GM21717 (cell line): ENCODE measurements at regions not wholly inside any gene's neighbourhood (a gene's known extent, or its start where the extent isn't known, plus 50 kb on each side); places are given as distances from the start of the nearest gene placed in this dataset.

Experiments
- ATAC-seq: cut with Tn5 transposase; IDR thresholded peaks from one replicate; pipeline ENCODE4 v1.9.1; 2021; ENCODE audit warnings: mild to moderate bottlenecking, moderate library complexity; ENCODE audit not compliant: unreplicated experiment

GRCh38 chr2:221050020-221050795 is 521.9 kb downstream of the EPHA4 start:
- peak; percentile 51 for ATAC-seq

GRCh38 chr2:221051162-221051561 is 520.9 kb downstream of the EPHA4 start:
- no peak for ATAC-seq

- no peak for ATAC-seq
These were observed 511.7 kb downstream of the EPHA4 start for GRCh38 chr2:221060376-221060775.

DNA sequence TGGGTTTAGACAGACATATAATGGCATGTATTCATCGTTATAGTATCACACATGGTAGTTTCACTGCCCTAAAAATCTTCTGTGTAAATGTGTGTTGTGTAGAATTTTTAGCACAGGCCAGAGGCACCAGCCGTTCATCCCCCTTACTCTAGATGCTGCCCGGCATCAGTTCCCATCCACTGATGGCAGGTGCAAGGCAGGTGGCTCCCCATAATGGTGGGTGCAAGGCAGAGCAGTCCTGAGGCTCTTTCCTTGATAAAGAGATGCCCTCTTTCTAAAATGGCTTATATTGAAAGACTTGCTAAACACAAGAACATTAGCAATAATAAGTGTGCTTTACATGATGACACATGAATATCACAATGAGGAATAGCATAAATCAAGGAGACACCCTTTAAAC is 508.5 kb downstream of the EPHA4 start:
- no peak for ATAC-seq

DNA sequence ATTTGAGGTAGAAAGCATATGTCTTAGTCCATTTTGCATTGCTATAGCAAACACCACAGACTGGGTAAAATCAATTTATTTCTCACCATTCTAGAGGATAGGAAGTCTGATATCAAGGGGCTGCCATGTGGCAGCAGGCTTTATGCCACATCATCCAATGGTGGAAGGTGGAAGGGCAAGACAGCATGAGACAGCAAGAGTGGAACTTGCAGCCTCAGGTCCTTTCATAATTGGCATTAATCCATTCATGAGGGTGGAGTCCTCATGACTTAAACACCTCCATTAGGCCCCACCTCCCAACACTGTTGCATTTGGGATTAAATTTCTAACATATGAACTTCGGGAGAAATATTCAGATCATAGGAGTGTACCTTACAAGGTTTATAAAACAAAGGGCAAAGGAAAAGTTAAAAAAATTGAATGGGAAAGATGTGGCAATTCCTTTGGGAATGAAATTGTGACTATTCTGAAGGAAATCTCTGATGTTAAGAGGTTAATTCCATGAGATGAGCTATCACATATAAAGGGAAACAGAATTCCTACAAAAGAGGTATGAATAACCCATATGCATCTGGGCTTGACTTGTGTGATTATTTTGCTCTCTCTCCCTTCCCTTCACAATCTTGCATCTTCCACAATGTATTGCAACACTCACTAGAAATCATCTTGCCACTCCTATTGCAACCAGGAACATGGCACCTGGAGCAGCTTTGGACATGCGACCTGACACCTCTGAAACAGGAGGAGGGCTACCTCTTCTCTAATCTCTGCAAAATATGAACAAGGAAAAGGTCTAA is 507.8 kb downstream of the EPHA4 start:
- ATAC-seq = no peak

- ATAC-seq = no peak
These were observed 507.2 kb downstream of the EPHA4 start for GRCh38 chr2:221064880-221065279.

DNA sequence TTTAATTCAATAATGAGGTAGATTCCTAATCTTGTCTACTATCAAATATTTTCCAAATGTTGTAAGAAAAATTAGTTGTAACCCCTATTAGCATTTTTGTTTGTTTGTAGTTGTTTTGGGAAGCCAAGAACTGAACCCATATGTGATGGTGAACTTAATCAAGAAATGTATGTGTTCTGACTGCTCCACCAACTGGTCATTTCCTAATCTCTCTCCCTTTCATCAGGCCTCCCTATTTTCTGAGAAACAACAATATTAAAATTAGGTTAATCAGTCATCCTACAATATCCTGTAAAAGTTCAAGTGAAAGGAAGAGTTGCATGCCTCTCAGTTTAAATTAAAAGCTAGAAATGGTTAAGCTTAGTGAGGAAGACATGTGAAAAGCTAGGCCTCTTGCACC is 504.0 kb downstream of the EPHA4 start:
- ATAC-seq = no peak

- no peak for ATAC-seq
These were observed 502.0 kb downstream of the EPHA4 start for GRCh38 chr2:221070106-221070505.

- ATAC-seq = no peak
These were observed 498.6 kb downstream of the EPHA4 start for GRCh38 chr2:221073326-221074049.

DNA sequence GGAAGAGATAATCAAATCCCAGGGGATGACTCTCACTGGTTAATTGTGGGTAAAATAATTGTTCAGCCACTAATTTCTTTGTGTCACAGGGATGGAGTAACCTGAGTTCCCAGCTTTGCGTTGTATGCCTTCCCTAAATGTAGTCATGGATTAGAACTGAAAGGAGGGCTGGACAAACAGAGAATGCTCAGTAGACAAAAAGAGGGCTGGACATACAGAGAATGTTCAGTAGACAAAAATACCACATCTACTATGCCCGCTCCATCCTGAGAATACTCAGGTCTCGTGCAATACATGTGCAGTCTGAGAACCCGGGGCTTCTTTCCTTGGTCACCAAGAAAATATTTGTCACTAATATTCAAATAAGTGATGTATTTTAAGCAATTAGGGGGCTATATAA is 497.9 kb downstream of the EPHA4 start:
- ATAC-seq = no peak

- ATAC-seq = no peak
These were observed 496.9 kb downstream of the EPHA4 start for GRCh38 chr2:221075203-221075602.

DNA sequence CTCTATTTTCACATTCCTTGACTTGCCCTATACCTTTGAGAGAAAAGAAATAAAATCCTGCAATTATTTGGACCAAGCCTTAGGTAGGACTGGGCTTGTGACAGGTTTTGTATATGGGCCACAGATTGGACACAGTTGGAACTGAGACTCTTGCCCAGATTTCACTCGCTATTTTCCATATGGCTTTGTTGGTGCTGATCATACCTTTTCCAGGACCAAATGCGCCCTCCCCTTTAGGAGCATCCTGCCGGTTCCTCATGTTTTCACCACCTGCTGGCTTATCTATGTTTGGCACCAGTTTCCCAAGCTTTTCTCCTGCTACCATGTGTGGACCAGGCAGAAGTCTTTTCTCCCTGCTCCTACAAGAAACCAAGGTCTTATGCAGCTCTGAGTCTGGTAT is 494.9 kb downstream of the EPHA4 start:
- ATAC-seq = no peak

- ATAC-seq = no peak
These were observed 494.3 kb downstream of the EPHA4 start for GRCh38 chr2:221077799-221078198.

- no peak for ATAC-seq
These were observed 486.7 kb downstream of the EPHA4 start for GRCh38 chr2:221085341-221085900.

GRCh38 chr2:221085936-221086335 is 486.2 kb downstream of the EPHA4 start:
- no peak for ATAC-seq

DNA sequence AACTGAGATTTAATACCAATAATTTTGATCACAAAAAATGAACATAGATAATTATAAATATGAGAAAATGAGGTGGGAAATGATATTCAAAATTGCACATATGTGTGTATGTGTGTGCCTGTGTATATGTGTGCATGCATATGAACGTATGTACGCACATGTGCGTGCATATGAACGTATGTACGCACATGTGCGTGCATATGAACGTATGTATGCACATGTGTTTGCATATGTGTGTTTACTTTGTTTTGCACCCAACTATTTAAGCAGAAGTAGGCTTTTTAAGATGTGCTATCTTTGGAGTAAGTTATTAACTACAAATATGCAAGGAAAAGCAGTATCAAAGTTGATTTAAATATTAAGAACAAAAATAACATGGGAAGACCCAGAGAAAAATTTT is 484.3 kb downstream of the EPHA4 start:
- ATAC-seq = no peak

DNA sequence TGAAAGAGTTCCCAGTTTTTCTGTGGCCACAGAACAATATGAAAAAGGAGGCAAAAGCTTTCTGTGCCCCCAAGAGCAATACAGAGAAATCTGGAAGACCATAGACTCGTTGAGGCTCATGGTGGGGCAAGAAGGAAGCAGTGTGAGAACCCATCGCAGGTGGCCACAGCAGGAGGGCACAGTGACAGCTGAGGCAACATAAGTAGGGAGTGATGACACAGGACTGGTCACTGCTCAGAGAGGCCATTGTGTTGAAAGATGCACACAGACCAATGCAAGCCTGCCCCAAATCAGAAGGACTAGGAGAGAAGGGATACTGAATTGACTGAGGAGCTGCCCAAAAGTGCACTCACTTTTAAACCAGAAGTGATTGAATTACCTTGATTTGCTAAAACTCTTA is 483.6 kb downstream of the EPHA4 start:
- ATAC-seq = no peak

DNA sequence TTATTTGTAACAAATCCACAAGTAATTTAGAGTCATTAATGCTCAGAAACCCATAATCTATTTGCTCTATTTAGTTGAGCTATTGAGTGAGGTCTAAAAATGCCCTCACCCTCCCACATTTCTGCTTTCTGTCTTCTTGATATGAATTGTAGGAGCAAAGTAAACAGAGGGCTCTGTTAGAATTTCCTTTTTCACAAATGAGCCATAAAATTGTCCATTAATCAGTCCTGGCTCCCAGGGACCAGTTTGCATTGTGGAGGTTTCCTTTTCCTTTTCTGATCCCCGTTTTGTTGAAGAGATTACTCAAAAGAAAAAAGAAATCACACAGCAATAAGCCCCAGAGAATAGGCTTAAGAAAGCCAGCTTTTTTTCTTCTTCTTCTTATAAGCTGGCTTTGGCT is 476.7 kb downstream of the EPHA4 start:
- no peak for ATAC-seq

GRCh38 chr2:221096706-221097567 is 475.2 kb downstream of the EPHA4 start:
- no peak for ATAC-seq

GRCh38 chr2:221097568-221097915 is 474.6 kb downstream of the EPHA4 start:
- ATAC-seq = no peak

GRCh38 chr2:221097949-221098348 is 474.2 kb downstream of the EPHA4 start:
- ATAC-seq = no peak
